Amniotic stem cell (primary cell): ENCODE measurements at regions not wholly inside any gene's neighbourhood (a gene's known extent, or its start where the extent isn't known, plus 50 kb on each side); places are given as distances from the start of the nearest gene placed in this dataset.

Source experiments
- DNase-seq: peaks from one replicate; lab custom pipeline; 2025; lab: John Stamatoyannopoulos, UW

GRCh38 chr3:147851062-147851461 lies 441.9 kb downstream of the ZIC1 start:
- DNase-seq: no peak

GRCh38 chr3:147854542-147854941 lies 445.4 kb downstream of the ZIC1 start:
- DNase-seq: no peak

GRCh38 chr3:147864754-147865354 lies 455.7 kb downstream of the ZIC1 start:
- DNase-seq: no peak

GRCh38 chr3:147866561-147866960 lies 457.4 kb downstream of the ZIC1 start:
- no peak for DNase-seq

- no peak for DNase-seq
These were observed 463.4 kb downstream of the ZIC1 start for GRCh38 chr3:147872568-147872967.

GRCh38 chr3:147875498-147875897 lies 466.3 kb downstream of the ZIC1 start:
- DNase-seq: no peak

- no peak for DNase-seq
These were observed 472.8 kb downstream of the ZIC1 start for GRCh38 chr3:147881933-147882332.

- DNase-seq: no peak
These were observed 477.7 kb downstream of the ZIC1 start for GRCh38 chr3:147886879-147887278.

GRCh38 chr3:147887797-147888196 lies 478.6 kb downstream of the ZIC1 start:
- DNase-seq: no peak

GRCh38 chr3:147890114-147890513 lies 480.9 kb downstream of the ZIC1 start:
- DNase-seq: no peak

- no peak for DNase-seq
These were observed 486.3 kb downstream of the ZIC1 start for GRCh38 chr3:147895509-147895908.

GRCh38 chr3:147900851-147901250 lies 491.7 kb downstream of the ZIC1 start:
- DNase-seq: no peak

- DNase-seq: no peak
These were observed 493.9 kb downstream of the ZIC1 start for GRCh38 chr3:147903026-147903425.

- DNase-seq: no peak
These were observed 495.3 kb downstream of the ZIC1 start for GRCh38 chr3:147904421-147904820.

GRCh38 chr3:147906285-147906684 lies 497.1 kb downstream of the ZIC1 start:
- no peak for DNase-seq

- no peak for DNase-seq
These were observed 505.4 kb downstream of the ZIC1 start for GRCh38 chr3:147914532-147914931.

- no peak for DNase-seq
These were observed 505.9 kb downstream of the ZIC1 start for GRCh38 chr3:147915057-147915456.

- DNase-seq: no peak
These were observed 510.3 kb downstream of the ZIC1 start for GRCh38 chr3:147919496-147919895.

- DNase-seq: no peak
These were observed 511.9 kb downstream of the ZIC1 start for GRCh38 chr3:147921051-147921450.

- no peak for DNase-seq
These were observed 515.6 kb downstream of the ZIC1 start for GRCh38 chr3:147924755-147925154.

GRCh38 chr3:147925272-147925671 lies 516.1 kb downstream of the ZIC1 start:
- DNase-seq: no peak

GRCh38 chr3:147930232-147930807 lies 521.2 kb downstream of the ZIC1 start:
- no peak for DNase-seq

- DNase-seq: no peak
These were observed 525.5 kb downstream of the ZIC1 start for GRCh38 chr3:147934451-147935180.

- DNase-seq: no peak
These were observed 528.2 kb downstream of the ZIC1 start for GRCh38 chr3:147937341-147937740.
